ENCODE measurements at regions not wholly inside any gene's neighbourhood (a gene's known extent, or its start where the extent isn't known, plus 50 kb on each side); places are given as distances from the start of the nearest gene placed in this dataset.

DNA sequence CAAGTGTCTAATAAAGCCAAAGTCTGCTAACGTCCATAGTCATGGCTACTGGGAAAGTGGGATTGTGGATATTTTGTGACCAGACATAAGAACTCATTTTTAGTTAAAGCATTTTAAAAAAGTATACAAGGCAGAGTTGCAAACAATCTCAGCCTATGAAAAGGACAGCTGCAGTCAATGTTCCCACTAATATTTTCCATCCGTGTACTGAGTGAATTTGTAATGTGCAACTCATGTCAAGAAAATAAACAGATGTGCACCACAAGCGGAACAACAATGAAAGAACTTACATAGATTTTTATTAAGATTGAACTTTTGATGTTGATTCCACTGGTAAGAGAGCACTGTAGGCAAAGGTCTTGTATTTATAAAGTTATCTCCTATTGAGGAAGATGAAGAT is 231.3 kb upstream of the SEMA6D start (continued):
- TF ChIP-seq, protein P1, sequence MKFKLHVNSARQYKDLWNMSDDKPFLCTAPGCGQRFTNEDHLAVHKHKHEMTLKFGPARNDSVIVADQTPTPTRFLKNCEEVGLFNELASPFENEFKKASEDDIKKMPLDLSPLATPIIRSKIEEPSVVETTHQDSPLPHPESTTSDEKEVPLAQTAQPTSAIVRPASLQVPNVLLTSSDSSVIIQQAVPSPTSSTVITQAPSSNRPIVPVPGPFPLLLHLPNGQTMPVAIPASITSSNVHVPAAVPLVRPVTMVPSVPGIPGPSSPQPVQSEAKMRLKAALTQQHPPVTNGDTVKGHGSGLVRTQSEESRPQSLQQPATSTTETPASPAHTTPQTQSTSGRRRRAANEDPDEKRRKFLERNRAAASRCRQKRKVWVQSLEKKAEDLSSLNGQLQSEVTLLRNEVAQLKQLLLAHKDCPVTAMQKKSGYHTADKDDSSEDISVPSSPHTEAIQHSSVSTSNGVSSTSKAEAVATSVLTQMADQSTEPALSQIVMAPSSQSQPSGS (IDR thresholded peaks at IDR 0.05; ENCODE audit: low read length) = no peak
- TF ChIP-seq JUND (IDR thresholded peaks at IDR 0.05; ENCODE audit: low read length) (no peak), TEAD4 (IDR thresholded peaks at IDR 0.05; ENCODE audit: low read depth, low read length) (no peak)

All from H1 (cell line).